GM10248 (cell line): ENCODE measurements at regions not wholly inside any gene's neighbourhood (a gene's known extent, or its start where the extent isn't known, plus 50 kb on each side); places are given as distances from the start of the nearest gene placed in this dataset.

Experiments used
- CTCF ChIA-PET: fragments of 300-600 bp; sonication (Branson Sonifier 250); formaldehyde crosslinking; extraction: SDS; loops from one replicate; lab custom pipeline; 2021; ENCODE audit warnings: antibody characterized with exemption; lab: Yijun Ruan, JAX
- POLR2A ChIA-PET: fragments of 350-650 bp; sonication (Branson Sonifier 250); formaldehyde crosslinking; extraction: SDS; loops from one replicate; lab custom pipeline; 2020; ENCODE audit warnings: antibody characterized with exemption; lab: Yijun Ruan, JAX
- DNase-seq: peaks from one replicate; pipeline ENCODE4 v3.0.0; 2012; ENCODE audit errors: extremely low spot score
- TF ChIP-seq, protein P1 (sequence below): IDR thresholded peaks from 2 replicates; pipeline ENCODE4 v1.5.1; 2012; ENCODE audit warnings: mild to moderate bottlenecking, low read depth; ENCODE audit errors: extremely low read depth, missing control alignments, control extremely low read depth

DNA sequence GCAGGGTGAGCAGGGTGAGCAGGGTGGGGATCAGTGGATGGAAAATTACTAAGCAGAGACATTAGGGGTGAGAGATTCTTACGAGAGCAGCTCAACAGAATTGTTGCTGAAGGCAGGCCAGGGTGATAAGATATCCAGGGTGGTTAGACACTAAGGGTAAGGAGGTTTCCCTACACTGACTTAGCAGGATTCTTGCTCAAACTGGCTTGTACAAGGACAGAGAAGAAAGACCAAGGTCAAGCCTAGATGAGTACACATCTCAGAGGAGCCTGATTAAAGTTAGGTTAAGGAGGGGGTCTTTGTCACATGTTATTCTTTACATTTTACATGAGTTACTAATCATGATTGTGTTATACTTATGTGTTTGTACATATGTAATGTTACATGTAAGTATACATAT is 262.8 kb upstream of the FANCL start:
- POLR2A ChIA-PET, result no interaction called here
- DNase-seq, result no peak
- CTCF ChIA-PET, result interaction anchor here (0.9 to 1.5 kb wide), 2 partner anchors 17 to 42 kb away, joined by 3 to 5 read pairs; no protein-coding TSS in a partner anchor
- TF ChIP-seq, protein P1, sequence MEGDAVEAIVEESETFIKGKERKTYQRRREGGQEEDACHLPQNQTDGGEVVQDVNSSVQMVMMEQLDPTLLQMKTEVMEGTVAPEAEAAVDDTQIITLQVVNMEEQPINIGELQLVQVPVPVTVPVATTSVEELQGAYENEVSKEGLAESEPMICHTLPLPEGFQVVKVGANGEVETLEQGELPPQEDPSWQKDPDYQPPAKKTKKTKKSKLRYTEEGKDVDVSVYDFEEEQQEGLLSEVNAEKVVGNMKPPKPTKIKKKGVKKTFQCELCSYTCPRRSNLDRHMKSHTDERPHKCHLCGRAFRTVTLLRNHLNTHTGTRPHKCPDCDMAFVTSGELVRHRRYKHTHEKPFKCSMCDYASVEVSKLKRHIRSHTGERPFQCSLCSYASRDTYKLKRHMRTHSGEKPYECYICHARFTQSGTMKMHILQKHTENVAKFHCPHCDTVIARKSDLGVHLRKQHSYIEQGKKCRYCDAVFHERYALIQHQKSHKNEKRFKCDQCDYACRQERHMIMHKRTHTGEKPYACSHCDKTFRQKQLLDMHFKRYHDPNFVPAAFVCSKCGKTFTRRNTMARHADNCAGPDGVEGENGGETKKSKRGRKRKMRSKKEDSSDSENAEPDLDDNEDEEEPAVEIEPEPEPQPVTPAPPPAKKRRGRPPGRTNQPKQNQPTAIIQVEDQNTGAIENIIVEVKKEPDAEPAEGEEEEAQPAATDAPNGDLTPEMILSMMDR, result no peak

DNA sequence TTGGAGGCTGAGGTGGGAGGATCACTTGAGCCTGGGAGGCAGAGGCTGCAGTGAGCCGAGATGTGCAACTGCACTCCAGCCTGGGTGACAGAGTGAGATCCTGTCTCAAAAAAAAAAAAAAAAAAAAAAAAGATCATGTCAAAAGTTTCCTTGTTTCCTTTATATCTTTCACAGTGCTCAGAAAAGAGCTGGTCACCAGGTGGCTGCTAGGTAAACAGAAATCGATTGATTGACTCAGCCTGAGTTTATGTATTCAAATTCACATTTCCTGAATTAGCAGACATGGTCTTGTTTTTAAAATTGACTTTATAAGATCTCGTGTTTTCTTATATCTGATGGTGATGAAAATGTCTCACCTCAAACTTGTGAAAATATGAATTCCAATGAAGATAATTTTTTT is 261.8 kb upstream of the FANCL start:
- ChIA-PET CTCF (interaction anchor here (0.9 to 1.5 kb wide), 2 partner anchors 16 to 41 kb away, joined by 3 to 5 read pairs; no protein-coding TSS in a partner anchor), POLR2A (no interaction called here)
- DNase-seq, result no peak
- TF ChIP-seq, protein P1, result no peak

DNA sequence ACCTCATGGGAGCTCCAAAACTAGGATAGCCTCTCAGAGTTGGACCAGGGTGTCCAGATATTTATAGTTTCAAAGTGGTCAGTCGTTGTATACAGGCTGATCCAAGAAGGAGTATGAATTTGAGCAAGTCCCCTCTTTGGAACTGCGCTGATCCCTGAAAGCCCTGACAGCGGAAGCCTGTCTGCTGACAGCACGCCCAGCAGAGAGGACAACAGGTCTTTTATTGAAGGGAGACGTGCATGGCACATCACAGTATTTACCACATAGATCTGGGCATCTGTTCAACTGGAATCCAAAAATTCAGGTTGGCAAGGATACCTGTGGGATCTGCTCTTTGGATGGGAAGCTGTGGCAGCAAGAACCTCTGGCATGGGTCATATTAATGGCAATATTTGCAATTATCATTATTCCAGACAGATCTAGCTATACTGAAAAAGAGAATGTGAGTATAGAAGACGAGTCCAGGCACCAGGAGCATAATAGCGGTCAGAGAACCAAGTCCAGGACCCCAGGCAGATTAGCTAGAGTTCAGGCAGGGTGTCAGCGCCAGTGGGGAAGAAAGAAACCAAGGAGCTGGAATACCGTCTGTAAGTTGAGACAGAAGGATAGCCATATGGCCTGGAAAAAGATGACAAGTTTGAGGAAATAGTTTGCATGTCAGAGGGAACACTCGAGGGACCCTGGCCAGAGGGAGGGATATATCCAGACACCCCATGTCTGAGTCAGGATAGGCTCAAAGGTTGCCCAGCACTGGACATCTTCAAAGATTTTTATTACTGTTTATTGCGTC is 260.4 kb upstream of the FANCL start:
- no peak for DNase-seq
- ChIA-PET POLR2A (no interaction called here), CTCF (interaction anchor here (1.3 kb wide), 1 partner anchor 17 kb away, joined by 3 read pairs; no protein-coding TSS in a partner anchor)
- TF ChIP-seq, protein P1, result no peak

DNA sequence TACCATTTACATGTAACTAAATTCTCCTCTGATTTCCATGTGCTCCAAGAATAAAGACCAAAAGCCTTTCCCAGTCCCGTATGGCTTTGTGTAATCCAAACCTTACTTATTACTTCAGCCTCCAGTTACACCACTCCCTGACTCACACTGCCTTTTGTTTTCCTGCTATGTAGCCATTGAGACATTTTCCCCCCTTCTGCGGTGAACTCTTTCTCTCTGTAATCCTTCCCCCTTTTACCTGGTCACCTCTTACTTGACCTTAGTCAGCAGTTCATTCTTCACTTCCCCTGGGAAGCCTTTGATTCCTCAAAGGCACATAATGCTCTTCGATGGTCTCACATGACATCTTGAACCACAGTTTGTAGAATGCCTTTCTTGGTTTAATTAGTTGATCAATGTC is 256.0 kb upstream of the FANCL start:
- ChIA-PET CTCF (no interaction called here), POLR2A (no interaction called here)
- DNase-seq, result no peak
- TF ChIP-seq, protein P1, result no peak

DNA sequence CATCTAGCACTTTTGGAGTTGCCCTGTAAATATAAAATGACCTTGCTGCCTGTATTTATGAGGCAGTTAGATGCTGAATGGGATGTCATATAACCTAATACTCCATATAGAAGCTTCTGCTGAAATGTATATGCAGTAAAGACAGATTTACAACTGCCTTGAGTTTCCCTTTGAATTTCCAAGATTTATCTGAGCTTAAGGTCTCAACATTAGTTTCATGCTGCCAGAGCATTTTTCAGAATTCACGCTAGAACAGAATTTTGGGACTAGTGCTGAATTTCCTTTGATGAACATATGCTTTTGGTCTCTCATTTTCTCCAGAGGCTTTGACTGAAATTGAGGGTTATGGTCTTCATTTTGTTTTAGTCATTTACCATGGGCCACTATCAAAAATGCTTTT is 254.7 kb upstream of the FANCL start:
- ChIA-PET POLR2A (no interaction called here), CTCF (interaction anchor here (0.9 to 1.5 kb wide), 3 partner anchors 9 to 107 kb away, joined by 3 to 5 read pairs (median 3); no protein-coding TSS in a partner anchor)
- DNase-seq, result no peak
- TF ChIP-seq, protein P1, result no peak

DNA sequence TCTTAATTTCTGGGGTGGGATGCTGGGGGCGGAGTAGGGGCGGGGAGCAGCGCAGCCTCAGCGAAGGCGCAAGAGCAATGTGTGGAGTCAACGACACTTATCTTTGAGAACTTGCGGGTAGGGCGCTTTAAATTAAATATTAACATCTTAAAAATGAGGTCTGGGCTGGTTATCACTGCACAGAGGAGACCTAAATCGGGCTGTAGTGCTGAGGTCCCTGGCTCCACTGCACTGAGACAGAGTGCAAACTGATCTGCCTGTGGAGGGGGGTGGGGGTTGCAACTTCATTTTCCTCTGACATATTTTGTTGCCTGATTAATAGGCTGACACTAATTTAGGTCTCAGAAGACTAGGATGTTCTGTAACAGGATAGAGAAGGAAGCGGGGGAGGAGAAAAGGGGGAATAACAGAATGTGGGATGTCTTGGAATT is 253.0 kb upstream of the FANCL start:
- ChIA-PET POLR2A (no interaction called here), CTCF (interaction anchor here (1.0 kb wide), 1 partner anchor 15 kb away, joined by 4 read pairs; no protein-coding TSS in a partner anchor)
- TF ChIP-seq, protein P1, result no peak
- DNase-seq, result no peak
